Fibroblast of the aortic adventitia (primary cell): ENCODE measurements at regions not wholly inside any gene's neighbourhood (a gene's known extent, or its start where the extent isn't known, plus 50 kb on each side); places are given as distances from the start of the nearest gene placed in this dataset. TPM values are rescaled to one million over a fixed set of nuclear protein-coding genes. Genes with fewer than 3 reads are reported as not detected.

Experiments used
- DNase-seq: peaks from one replicate; pipeline ENCODE4 v3.0.0-alpha.2; 2010; ENCODE audit warnings: low read depth
- H3K4me3 ChIP-seq: 2 replicates; pipeline ENCODE4 v1.5.1; 2011; ENCODE audit warnings: low read depth, mild to moderate bottlenecking, control low read depth, low read length, moderate library complexity
- small RNA-seq: library from RNA; depleted of rRNA; stranded (forward); fragments of <200 nt; gene quantifications from one replicate; pipeline ENCODE3, GENCODE V24; 2012
- TF ChIP-seq, protein P1 (sequence below): IDR thresholded peaks from 2 replicates; pipeline ENCODE4 v1.5.1; 2011; ENCODE audit warnings: mild to moderate bottlenecking, low read length, control low read depth, inconsistent platforms; ENCODE audit not compliant: insufficient read depth

DNA sequence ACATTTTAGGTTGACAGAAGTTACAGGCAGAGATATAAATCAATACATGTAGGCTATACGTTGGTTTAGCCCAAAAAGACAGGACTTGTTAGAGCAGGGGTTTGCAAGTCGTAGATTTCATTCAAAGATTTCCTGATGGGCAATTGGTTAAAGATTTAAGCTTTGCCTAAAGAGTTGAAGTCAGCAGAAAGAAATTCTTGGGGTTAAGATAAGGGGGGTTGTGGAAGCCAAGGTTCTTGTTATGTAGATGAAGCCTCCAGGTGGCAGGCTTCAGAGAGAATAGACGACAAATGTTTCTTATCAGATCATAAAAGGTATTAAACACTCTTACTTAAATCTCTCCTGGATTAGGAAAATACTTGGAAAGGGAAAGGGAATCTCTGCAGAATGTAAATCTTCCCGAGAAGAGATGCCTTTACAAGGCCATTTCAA, 510.8 kb downstream of the TMTC2 start:
- no peak overlapping the region for H3K4me3 ChIP-seq
- TF ChIP-seq, protein P1, sequence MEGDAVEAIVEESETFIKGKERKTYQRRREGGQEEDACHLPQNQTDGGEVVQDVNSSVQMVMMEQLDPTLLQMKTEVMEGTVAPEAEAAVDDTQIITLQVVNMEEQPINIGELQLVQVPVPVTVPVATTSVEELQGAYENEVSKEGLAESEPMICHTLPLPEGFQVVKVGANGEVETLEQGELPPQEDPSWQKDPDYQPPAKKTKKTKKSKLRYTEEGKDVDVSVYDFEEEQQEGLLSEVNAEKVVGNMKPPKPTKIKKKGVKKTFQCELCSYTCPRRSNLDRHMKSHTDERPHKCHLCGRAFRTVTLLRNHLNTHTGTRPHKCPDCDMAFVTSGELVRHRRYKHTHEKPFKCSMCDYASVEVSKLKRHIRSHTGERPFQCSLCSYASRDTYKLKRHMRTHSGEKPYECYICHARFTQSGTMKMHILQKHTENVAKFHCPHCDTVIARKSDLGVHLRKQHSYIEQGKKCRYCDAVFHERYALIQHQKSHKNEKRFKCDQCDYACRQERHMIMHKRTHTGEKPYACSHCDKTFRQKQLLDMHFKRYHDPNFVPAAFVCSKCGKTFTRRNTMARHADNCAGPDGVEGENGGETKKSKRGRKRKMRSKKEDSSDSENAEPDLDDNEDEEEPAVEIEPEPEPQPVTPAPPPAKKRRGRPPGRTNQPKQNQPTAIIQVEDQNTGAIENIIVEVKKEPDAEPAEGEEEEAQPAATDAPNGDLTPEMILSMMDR, result no peak
- no peak for DNase-seq

- no peak overlapping the region for H3K4me3 ChIP-seq
- TF ChIP-seq, protein P1, result no peak
- no peak for DNase-seq
Observed at GRCh38 chr12:83196694-83197350, 510.1 kb downstream of the TMTC2 start.

DNA sequence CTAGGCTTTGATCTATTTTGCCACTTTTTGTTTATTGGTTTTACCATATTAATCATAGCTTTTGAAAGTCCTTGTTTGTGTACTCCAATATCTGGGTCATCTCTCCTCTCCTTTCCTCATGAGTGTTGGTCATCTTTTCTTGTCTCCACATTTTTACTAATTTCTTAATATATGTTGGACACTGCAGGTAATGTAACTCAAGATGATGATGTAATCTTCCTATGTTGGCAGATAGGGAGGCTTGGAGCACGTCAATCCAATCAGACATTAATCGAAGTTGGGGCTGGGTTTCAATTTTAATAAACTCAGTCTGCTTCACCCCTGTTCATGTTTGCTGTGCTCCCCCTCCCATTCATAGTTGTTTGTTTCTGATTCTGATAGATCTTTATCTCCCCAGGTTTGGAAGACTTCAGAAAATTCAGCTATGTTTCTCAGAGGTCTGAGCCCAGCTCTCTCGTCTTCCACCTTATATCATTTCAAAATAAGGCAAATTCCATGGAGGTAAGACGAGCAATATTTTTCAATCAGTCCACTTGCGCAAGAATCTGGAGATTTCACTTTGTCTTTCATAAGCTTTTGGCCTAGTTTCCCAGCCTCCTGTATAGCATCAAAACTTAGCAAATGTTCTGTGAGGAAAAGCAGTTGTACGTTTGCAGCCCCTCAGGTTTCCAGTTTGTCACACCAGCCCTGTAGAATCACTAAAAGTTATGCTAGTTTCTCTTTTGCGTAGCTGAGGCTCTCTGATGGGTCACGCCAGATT, 504.1 kb downstream of the TMTC2 start:
- TF ChIP-seq, protein P1, result no peak
- no peak for DNase-seq
- H3K4me3 ChIP-seq, result no peak overlapping the region

- DNase-seq, result no peak
- no peak overlapping the region for H3K4me3 ChIP-seq
Observed at GRCh38 chr12:83186419-83186818, 499.7 kb downstream of the TMTC2 start.

GRCh38 chr12:83185241-83185640, 498.5 kb downstream of the TMTC2 start:
- TF ChIP-seq, protein P1, result no peak
- no peak for DNase-seq
- H3K4me3 ChIP-seq, result no peak overlapping the region

More at GRCh38 chr12:83186419-83186818, 499.7 kb downstream of the TMTC2 start:
- TF ChIP-seq, protein P1, result no peak

Small RNA genes lying in the stretch of these regions (small RNA-seq; reads per million reads assigned to genes)
- gene RF00334, result not detected
